ENCODE measurements at regions not wholly inside any gene's neighbourhood (a gene's known extent, or its start where the extent isn't known, plus 50 kb on each side); places are given as distances from the start of the nearest gene placed in this dataset.
"Not testable (repeated sequence)": the region's sequence is repeated elsewhere in the genome, so short reads cannot be mapped to it uniquely, and the experiment has no call there.

- DNase-seq, result no peak
These were observed 82.5 kb upstream of the SULF2 start for GRCh38 chr20:47867831-47868230.

GRCh38 chr20:47866480-47866879 lies 81.2 kb upstream of the SULF2 start:
- DNase-seq, result no peak

GRCh38 chr20:47865912-47866311 lies 80.6 kb upstream of the SULF2 start:
- DNase-seq, result no peak

- DNase-seq, result no peak
These were observed 80.2 kb upstream of the SULF2 start for GRCh38 chr20:47865451-47865850.

- DNase-seq, result no peak
These were observed 78.7 kb upstream of the SULF2 start for GRCh38 chr20:47863981-47864380.

- DNase-seq, result no peak
These were observed 78.2 kb upstream of the SULF2 start for GRCh38 chr20:47863315-47863965.

GRCh38 chr20:47862574-47863240 lies 77.4 kb upstream of the SULF2 start:
- no peak for DNase-seq

GRCh38 chr20:47861116-47861515 lies 75.8 kb upstream of the SULF2 start:
- no peak for DNase-seq

- DNase-seq, result no peak
These were observed 75.0 kb upstream of the SULF2 start for GRCh38 chr20:47860049-47860830.

- DNase-seq, result no peak
These were observed 74.0 kb upstream of the SULF2 start for GRCh38 chr20:47859278-47859677.

- DNase-seq, result no peak
These were observed 72.5 kb upstream of the SULF2 start for GRCh38 chr20:47857569-47858464.

GRCh38 chr20:47857187-47857568 lies 71.9 kb upstream of the SULF2 start:
- no peak for DNase-seq

- DNase-seq, result no peak
These were observed 70.5 kb upstream of the SULF2 start for GRCh38 chr20:47855799-47856198.

GRCh38 chr20:47854687-47855212 lies 69.5 kb upstream of the SULF2 start:
- no peak for DNase-seq

GRCh38 chr20:47851774-47852173 lies 66.5 kb upstream of the SULF2 start:
- DNase-seq, result no peak

GRCh38 chr20:47850146-47850545 lies 64.9 kb upstream of the SULF2 start:
- no peak for DNase-seq

GRCh38 chr20:47849596-47849995 lies 64.3 kb upstream of the SULF2 start:
- no peak for DNase-seq

- no peak for DNase-seq
These were observed 63.7 kb upstream of the SULF2 start for GRCh38 chr20:47849006-47849405.

GRCh38 chr20:47848534-47848933 lies 63.3 kb upstream of the SULF2 start:
- not testable (repeated sequence) for DNase-seq

- DNase-seq, result no peak
These were observed 62.7 kb upstream of the SULF2 start for GRCh38 chr20:47847884-47848485.

GRCh38 chr20:47847220-47847619 lies 61.9 kb upstream of the SULF2 start:
- DNase-seq, result not testable (repeated sequence)

GRCh38 chr20:47846651-47847050 lies 61.4 kb upstream of the SULF2 start:
- DNase-seq, result not testable (repeated sequence)

Data from activated CD4-positive, alpha-beta T cell treated with anti-CD3 and anti-CD28 coated beads, Interleukin-2, amount 50 U/mL, for 16 hours (primary cell).